OCI-LY7 (cell line): ENCODE measurements at regions not wholly inside any gene's neighbourhood (a gene's known extent, or its start where the extent isn't known, plus 50 kb on each side); places are given as distances from the start of the nearest gene placed in this dataset.

Source experiments
- CTCF ChIP-seq: fragments of 200-600 bp; sonication (generic); conservative IDR thresholded peaks from 2 replicates; pipeline ENCODE4 v1.5.1; 2014; ENCODE audit warnings: mild to moderate bottlenecking, antibody characterized with exemption, low read length, moderate library complexity, mixed read lengths
- EZH2phosphoT487 ChIP-seq: fragments of 200-600 bp; sonication (generic); IDR thresholded peaks from 2 replicates; pipeline ENCODE4 v1.6.1; 2018; ENCODE audit warnings: low read depth, borderline replicate concordance, mild to moderate bottlenecking, mixed run types, antibody characterized with exemption, low read length, moderate library complexity, mixed read lengths

- no peak for TF ChIP-seq CTCF
- TF ChIP-seq EZH2phosphoT487, result no peak
These were observed 193.9 kb upstream of the BMPER start for GRCh38 chr7:33711231-33712019.
